Immature natural killer cell (primary cell): ENCODE measurements at regions not wholly inside any gene's neighbourhood (a gene's known extent, or its start where the extent isn't known, plus 50 kb on each side); places are given as distances from the start of the nearest gene placed in this dataset.
"Not testable (repeated sequence)": the region's sequence is repeated elsewhere in the genome, so short reads cannot be mapped to it uniquely, and the experiment has no call there.

ENCODE experiments used
- DNase-seq, 3 donors: peaks; one replicate each; pipeline ENCODE4 v3.0.0; 2022; ENCODE audit warnings: mixed read lengths in 1 of 3
- H3K27ac Mint-ChIP-seq, 6 donors: one replicate each; pipeline ENCODE4 v1.8.0; 2020; ENCODE audit warnings: mixed read lengths in 6 of 6, mild to moderate bottlenecking in 5 of 6, inconsistent platforms in 4 of 6, moderate library complexity in 3 of 6
- H3K27me3 Mint-ChIP-seq, 3 donors: one replicate each; pipeline ENCODE4 v1.8.0; 2020 to 2021; ENCODE audit warnings: low read depth in 3 of 3, mild to moderate bottlenecking in 3 of 3, mixed read lengths in 3 of 3, moderate library complexity in 3 of 3, inconsistent platforms in 1 of 3
- H3K36me3 Mint-ChIP-seq, 3 donors: one replicate each; pipeline ENCODE4 v1.8.0; 2020; ENCODE audit warnings: mixed read lengths in 3 of 3, inconsistent platforms in 2 of 3, mild to moderate bottlenecking in 2 of 3
- H3K4me1 Mint-ChIP-seq, 2 donors: one replicate each; pipeline ENCODE4 v1.8.0; 2020; ENCODE audit warnings: inconsistent platforms in 2 of 2, mild to moderate bottlenecking in 2 of 2, mixed read lengths in 2 of 2, moderate library complexity in 1 of 2
- H3K4me3 Mint-ChIP-seq, 5 donors: one replicate each; pipeline ENCODE4 v1.8.0; 2020; ENCODE audit warnings: mild to moderate bottlenecking in 5 of 5, mixed read lengths in 5 of 5, inconsistent platforms in 3 of 5, moderate library complexity in 3 of 5
- H3K9me3 Mint-ChIP-seq, 6 donors: one replicate each; pipeline ENCODE4 v1.8.0; 2020; ENCODE audit warnings: mild to moderate bottlenecking in 6 of 6, mixed read lengths in 6 of 6, inconsistent platforms in 4 of 6, moderate library complexity in 3 of 6

- not testable (repeated sequence) for H3K4me3 Mint-ChIP-seq, H3K36me3 Mint-ChIP-seq, H3K27me3 Mint-ChIP-seq, H3K27ac Mint-ChIP-seq, H3K4me1 Mint-ChIP-seq, H3K9me3 Mint-ChIP-seq, DNase-seq
Observed at GRCh38 chr17:27365329-27365945, 71.5 kb downstream of the WSB1 start.

GRCh38 chr17:27366437-27366836, 72.5 kb downstream of the WSB1 start:
- Mint-ChIP-seq H3K4me3 (no peak overlapping the region), H3K36me3 (peaks cover 0 to 5% (median 0%) of the 10 kb centered on the region in 3 donors), H3K27me3 (peaks cover 0 to 1% (median 0%) of the 10 kb centered on the region in 3 donors), H3K4me1 (no peaks in the 10 kb centered on the region), H3K9me3 (peaks cover 0 to 7% (median 2%) of the 10 kb centered on the region in 6 donors), H3K27ac (no peak overlapping the region)
- DNase-seq, result no peak

- no peak overlapping the region for H3K27ac Mint-ChIP-seq
- no peaks in the 10 kb centered on the region for H3K4me1 Mint-ChIP-seq
- peaks cover 1 to 5% (median 2%) of the 10 kb centered on the region in 3 donors for H3K27me3 Mint-ChIP-seq
- H3K4me3 Mint-ChIP-seq, result no peak overlapping the region
- peaks cover 0 to 12% (median 5%) of the 10 kb centered on the region in 6 donors for H3K9me3 Mint-ChIP-seq
- H3K36me3 Mint-ChIP-seq, result peaks cover 0 to 5% (median 4%) of the 10 kb centered on the region in 3 donors
- DNase-seq, result no peak
Observed at GRCh38 chr17:27367121-27367981, 73.4 kb downstream of the WSB1 start.

GRCh38 chr17:27368151-27368795, 74.4 kb downstream of the WSB1 start:
- no peaks in the 10 kb centered on the region for H3K4me1 Mint-ChIP-seq
- peaks cover 0 to 12% (median 7%) of the 10 kb centered on the region in 6 donors for H3K9me3 Mint-ChIP-seq
- no peak for DNase-seq
- H3K4me3 Mint-ChIP-seq, result no peak overlapping the region
- H3K27ac Mint-ChIP-seq, result no peak overlapping the region
- peaks cover under 1 to 6% (median 5%) of the 10 kb centered on the region in 3 donors for H3K36me3 Mint-ChIP-seq
- peaks cover 1 to 5% (median 2%) of the 10 kb centered on the region in 3 donors for H3K27me3 Mint-ChIP-seq

- H3K4me1 Mint-ChIP-seq, result no peaks in the 10 kb centered on the region
- H3K27ac Mint-ChIP-seq, result no peak overlapping the region
- H3K36me3 Mint-ChIP-seq, result peaks cover 4 to 7% (median 5%) of the 10 kb centered on the region in 3 donors
- peaks cover 0 to 12% (median 7%) of the 10 kb centered on the region in 6 donors for H3K9me3 Mint-ChIP-seq
- DNase-seq, result no peak
- H3K27me3 Mint-ChIP-seq, result peaks cover 1 to 9% (median 2%) of the 10 kb centered on the region in 3 donors
- H3K4me3 Mint-ChIP-seq, result no peak overlapping the region
Observed at GRCh38 chr17:27368980-27369379, 75.1 kb downstream of the WSB1 start.

GRCh38 chr17:27370776-27371175, 76.9 kb downstream of the WSB1 start:
- DNase-seq, result no peak
- Mint-ChIP-seq H3K4me1 (no peaks in the 10 kb centered on the region), H3K9me3 (peaks cover 0 to 12% (median 7%) of the 10 kb centered on the region in 6 donors), H3K4me3 (no peak overlapping the region), H3K36me3 (peaks cover 5 to 10% (median 7%) of the 10 kb centered on the region in 3 donors), H3K27me3 (peaks cover 1 to 9% (median 2%) of the 10 kb centered on the region in 3 donors), H3K27ac (no peak overlapping the region)

GRCh38 chr17:27373695-27374094, 79.8 kb downstream of the WSB1 start:
- H3K4me1 Mint-ChIP-seq, H3K27me3 Mint-ChIP-seq, DNase-seq, H3K4me3 Mint-ChIP-seq, H3K27ac Mint-ChIP-seq: not testable (repeated sequence)
- Mint-ChIP-seq H3K9me3 (peaks cover 0 to 12% (median 7%) of the 10 kb centered on the region in 6 donors), H3K36me3 (peaks cover 5 to 10% (median 7%) of the 10 kb centered on the region in 3 donors)

- no peak overlapping the region for H3K27ac Mint-ChIP-seq
- peaks cover 0 to 6% (median under 1%) of the 10 kb centered on the region in 6 donors for H3K9me3 Mint-ChIP-seq
- H3K27me3 Mint-ChIP-seq, result peaks cover 4 to 6% (median 4%) of the 10 kb centered on the region in 3 donors
- H3K36me3 Mint-ChIP-seq, result peaks cover 0 to 13% (median 3%) of the 10 kb centered on the region in 3 donors
- DNase-seq, result no peak
- no peak overlapping the region for H3K4me3 Mint-ChIP-seq
- peaks cover 0 to 6% of the 10 kb centered on the region in 2 donors for H3K4me1 Mint-ChIP-seq
Observed at GRCh38 chr17:27376637-27377547, 79.4 kb upstream of the KSR1 start.

GRCh38 chr17:27378482-27379175, 77.6 kb upstream of the KSR1 start:
- DNase-seq, result no peak
- peaks cover 0 to 9% (median 0%) of the 10 kb centered on the region in 3 donors for H3K36me3 Mint-ChIP-seq
- peaks cover 0 to 3% (median 0%) of the 10 kb centered on the region in 6 donors for H3K9me3 Mint-ChIP-seq
- H3K4me1 Mint-ChIP-seq, result peaks cover 0 to 6% of the 10 kb centered on the region in 2 donors
- peaks cover 2 to 6% (median 5%) of the 10 kb centered on the region in 3 donors for H3K27me3 Mint-ChIP-seq
- H3K4me3 Mint-ChIP-seq, result no peak overlapping the region
- no peak overlapping the region for H3K27ac Mint-ChIP-seq

GRCh38 chr17:27379888-27380533, 76.2 kb upstream of the KSR1 start:
- H3K4me1 Mint-ChIP-seq, result peaks cover 0 to 6% of the 10 kb centered on the region in 2 donors
- peak overlapping the region in 1 of 5 donors; percentile 13 for H3K4me3 Mint-ChIP-seq
- H3K27ac Mint-ChIP-seq, result no peak overlapping the region
- peaks cover 0 to 7% (median 0%) of the 10 kb centered on the region in 3 donors for H3K36me3 Mint-ChIP-seq
- DNase-seq, result no peak
- H3K9me3 Mint-ChIP-seq, result peaks cover 0 to 3% (median 0%) of the 10 kb centered on the region in 6 donors
- peaks cover 2 to 6% (median 5%) of the 10 kb centered on the region in 3 donors for H3K27me3 Mint-ChIP-seq

- Mint-ChIP-seq H3K9me3 (peaks cover 0 to 3% (median 0%) of the 10 kb centered on the region in 6 donors), H3K36me3 (peaks cover 0 to 3% (median 0%) of the 10 kb centered on the region in 3 donors), H3K27me3 (peaks cover 2 to 6% (median 5%) of the 10 kb centered on the region in 3 donors), H3K27ac (no peak overlapping the region), H3K4me3 (no peak overlapping the region), H3K4me1 (peaks cover 0 to 6% of the 10 kb centered on the region in 2 donors)
- DNase-seq, result no peak
Observed at GRCh38 chr17:27380551-27380950, 75.7 kb upstream of the KSR1 start.

GRCh38 chr17:27381007-27381501, 75.2 kb upstream of the KSR1 start:
- H3K27me3 Mint-ChIP-seq, result peaks cover 2 to 6% (median 5%) of the 10 kb centered on the region in 3 donors

More at GRCh38 chr17:27381007-27381501, 75.2 kb upstream of the KSR1 start:
- Mint-ChIP-seq H3K27ac (no peak overlapping the region), H3K4me1 (peaks cover 0 to 6% of the 10 kb centered on the region in 2 donors), H3K4me3 (peak overlapping the region in 1 of 5 donors; percentile 17), H3K9me3 (no peaks in the 10 kb centered on the region), H3K36me3 (peaks cover 0 to 3% (median 0%) of the 10 kb centered on the region in 3 donors)
- DNase-seq, result peak; percentile 72 to 75 (median 74)
